ENCODE measurements at regions not wholly inside any gene's neighbourhood (a gene's known extent, or its start where the extent isn't known, plus 50 kb on each side); places are given as distances from the start of the nearest gene placed in this dataset.
A peak's percentile ranks its signal among the peaks of the same experiment; 100 is the strongest.

GRCh38 chr2:114160263-114160981 lies 270.5 kb downstream of the ACTR3 start:
- Histone ChIP-seq H3K36me3 (ENCODE audit: control insufficient read depth in 4 of 4, insufficient read depth in 4 of 4, low read length in 4 of 4) (no peaks in the 10 kb centered on the region), H3K4me3 (no peak overlapping the region), H3K27ac (ENCODE audit: low read depth in 1 of 2, low read length in 1 of 2) (no peak overlapping the region), H3K9me3 (ENCODE audit: control insufficient read depth in 4 of 4, insufficient read depth in 3 of 4, low read length in 3 of 4) (peaks cover 0 to 9% (median 0%) of the 10 kb centered on the region in 4 donors), H3K27me3 (ENCODE audit: control insufficient read depth in 3 of 3, insufficient read depth in 3 of 3, low read length in 2 of 3) (no peaks in the 10 kb centered on the region), H3K9ac (ENCODE audit: insufficient read depth in 1 of 2, low read length in 2 of 2) (no peak overlapping the region), H3K4me1 (ENCODE audit: control insufficient read depth in 5 of 5, insufficient read depth in 5 of 5, low read length in 5 of 5) (no peaks in the 10 kb centered on the region)
- DNase-seq = peak in 1 of 3 donors; percentile 16
- TF ChIP-seq CTCF (IDR thresholded peaks at IDR 0.05; ENCODE audit: control extremely low read depth, extremely low read depth) = no peak
- WGBS, 2 donors = 68 to 78% methylated on average over 2 of the region's 2 CpGs
- ATAC-seq (ENCODE audit: insufficient read depth, low FRiP score) = no peak

- Histone ChIP-seq H3K4me1 (ENCODE audit: control insufficient read depth in 5 of 5, insufficient read depth in 5 of 5, low read length in 5 of 5) (no peaks in the 10 kb centered on the region), H3K4me3 (no peak overlapping the region), H3K36me3 (ENCODE audit: control insufficient read depth in 4 of 4, insufficient read depth in 4 of 4, low read length in 4 of 4) (no peaks in the 10 kb centered on the region), H3K9me3 (ENCODE audit: control insufficient read depth in 4 of 4, insufficient read depth in 3 of 4, low read length in 3 of 4) (peaks cover 0 to 9% (median 0%) of the 10 kb centered on the region in 4 donors), H3K27ac (ENCODE audit: low read depth in 1 of 2, low read length in 1 of 2) (no peak overlapping the region), H3K27me3 (ENCODE audit: control insufficient read depth in 3 of 3, insufficient read depth in 3 of 3, low read length in 2 of 3) (no peaks in the 10 kb centered on the region), H3K9ac (ENCODE audit: insufficient read depth in 1 of 2, low read length in 2 of 2) (no peak overlapping the region)
- ATAC-seq (ENCODE audit: insufficient read depth, low FRiP score) (no peak), DNase-seq (no peak)
- TF ChIP-seq CTCF (IDR thresholded peaks at IDR 0.05; ENCODE audit: control extremely low read depth, extremely low read depth) = no peak
- WGBS, 2 donors = 68 to 73% methylated on average over 4 of the region's 4 CpGs
These were observed 271.5 kb downstream of the ACTR3 start for GRCh38 chr2:114161371-114161770.

GRCh38 chr2:114167799-114168198 lies 274.6 kb upstream of the DPP10 start:
- Histone ChIP-seq H3K36me3 (ENCODE audit: control insufficient read depth in 4 of 4, insufficient read depth in 4 of 4, low read length in 4 of 4) (no peaks in the 10 kb centered on the region), H3K9ac (ENCODE audit: insufficient read depth in 1 of 2, low read length in 2 of 2) (no peak overlapping the region), H3K4me1 (ENCODE audit: control insufficient read depth in 5 of 5, insufficient read depth in 5 of 5, low read length in 5 of 5) (no peaks in the 10 kb centered on the region), H3K27ac (ENCODE audit: low read depth in 1 of 2, low read length in 1 of 2) (no peak overlapping the region), H3K9me3 (ENCODE audit: control insufficient read depth in 4 of 4, insufficient read depth in 3 of 4, low read length in 3 of 4) (peaks cover 0 to 8% (median 0%) of the 10 kb centered on the region in 4 donors), H3K4me3 (no peak overlapping the region), H3K27me3 (ENCODE audit: control insufficient read depth in 3 of 3, insufficient read depth in 3 of 3, low read length in 2 of 3) (no peaks in the 10 kb centered on the region)
- ATAC-seq (ENCODE audit: insufficient read depth, low FRiP score) = no peak
- no peak for TF ChIP-seq CTCF (IDR thresholded peaks at IDR 0.05; ENCODE audit: control extremely low read depth, extremely low read depth)
- no peak for DNase-seq
- 69 to 76% methylated on average over 2 of the region's 2 CpGs for WGBS, 2 donors

GRCh38 chr2:114170070-114170469 lies 272.4 kb upstream of the DPP10 start:
- Histone ChIP-seq H3K27me3 (ENCODE audit: control insufficient read depth in 3 of 3, insufficient read depth in 3 of 3, low read length in 2 of 3) (no peaks in the 10 kb centered on the region), H3K9ac (ENCODE audit: insufficient read depth in 1 of 2, low read length in 2 of 2) (no peak overlapping the region), H3K9me3 (ENCODE audit: control insufficient read depth in 4 of 4, insufficient read depth in 3 of 4, low read length in 3 of 4) (peaks cover 0 to under 1% (median 0%) of the 10 kb centered on the region in 4 donors), H3K4me3 (no peak overlapping the region), H3K4me1 (ENCODE audit: control insufficient read depth in 5 of 5, insufficient read depth in 5 of 5, low read length in 5 of 5) (no peaks in the 10 kb centered on the region), H3K27ac (ENCODE audit: low read depth in 1 of 2, low read length in 1 of 2) (no peak overlapping the region), H3K36me3 (ENCODE audit: control insufficient read depth in 4 of 4, insufficient read depth in 4 of 4, low read length in 4 of 4) (no peaks in the 10 kb centered on the region)
- DNase-seq (no peak), ATAC-seq (ENCODE audit: insufficient read depth, low FRiP score) (no peak)
- 81 to 85% methylated on average over 1 of the region's 1 CpG for WGBS, 2 donors
- TF ChIP-seq CTCF (IDR thresholded peaks at IDR 0.05; ENCODE audit: control extremely low read depth, extremely low read depth) = no peak

Measured in lung (tissue), 11 donors.